GM12878 (cell line): ENCODE measurements at regions not wholly inside any gene's neighbourhood (a gene's known extent, or its start where the extent isn't known, plus 50 kb on each side); places are given as distances from the start of the nearest gene placed in this dataset.

Experiments
- ATAC-seq: fragments of 200-7000 bp; cut with Tn5 transposase; 3 replicates; pipeline ENCODE4 v1.9.1; 2020; ENCODE audit warnings: mild to moderate bottlenecking, moderate library complexity
- BruUV-seq: library from RNA; stranded (reverse); fragments of 400-500 nt; replicated peaks from 2 replicates; lab custom pipeline; 2021; lab: Mats Ljungman, UMichigan
- CTCF ChIA-PET: fragments of 300-600 bp; sonication (Branson Sonifier 250); formaldehyde crosslinking; extraction: SDS; loops from one replicate; lab custom pipeline; 2021; ENCODE audit warnings: inconsistent platforms; lab: Yijun Ruan, JAX
- POLR2A ChIA-PET: fragments of 350-600 bp; formaldehyde crosslinking; extraction: SDS; loops from one replicate; lab custom pipeline; 2021; ENCODE audit warnings: inconsistent platforms; lab: Charles Lee
- RAD21 ChIA-PET: fragments of 300-600 bp; sonication (Branson Sonifier 250); formaldehyde crosslinking; loops from one replicate; lab custom pipeline; 2023; ENCODE audit warnings: antibody characterized with exemption; ENCODE audit not compliant: unreplicated experiment; lab: Charles Lee
- SMC1A ChIA-PET: fragments of 300-600 bp; sonication (Branson Sonifier 250); formaldehyde crosslinking; loops from one replicate; lab custom pipeline; 2023; ENCODE audit not compliant: unreplicated experiment, uncharacterized antibody; lab: Charles Lee
- DNase-seq: peaks from one replicate; pipeline ENCODE4 v3.0.0-alpha.2; 2011; ENCODE audit warnings: low read depth, low spot score
- FAIRE-seq: peaks from 3 replicates; lab custom pipeline; 2011; peaks lifted over from hg19 to GRCh38; lab: Jason Lieb, UNC
- H2AFZ ChIP-seq: 2 replicates; pipeline ENCODE4 v1.6.0; 2011; ENCODE audit warnings: low read depth, low read length, control low read depth; ENCODE audit not compliant: control insufficient read depth
- H3K27ac ChIP-seq: 2 replicates; pipeline ENCODE4 v1.5.1; 2011; ENCODE audit warnings: control low read depth; ENCODE audit not compliant: control insufficient read depth, insufficient read depth
- H3K27me3 ChIP-seq, 2 experiments: replicated peaks in 1 of 2; 2 replicates each; pipeline versions ENCODE4 v1.6.0 to v1.6.1; 2011; ENCODE audit warnings: low read length in 1 of 2; ENCODE audit not compliant: control insufficient read depth in 2 of 2, insufficient read depth in 2 of 2
- H3K36me3 ChIP-seq, 2 experiments: 2 replicates each; pipeline ENCODE4 v1.5.1; 2011; ENCODE audit warnings: low read length in 1 of 2; ENCODE audit not compliant: control insufficient read depth in 2 of 2, insufficient read depth in 2 of 2
- H3K4me1 ChIP-seq: 2 replicates; pipeline ENCODE4 v1.6.1; 2011; ENCODE audit warnings: mild to moderate bottlenecking, low read length, moderate library complexity, mixed read lengths; ENCODE audit not compliant: control insufficient read depth, insufficient read depth
- H3K4me2 ChIP-seq: 2 replicates; pipeline ENCODE4 v1.6.0; 2011; ENCODE audit warnings: control low read depth; ENCODE audit not compliant: control insufficient read depth, insufficient read depth
- H3K4me3 ChIP-seq: fragments of 200-600 bp; sonication (generic); 2 replicates; pipeline ENCODE4 v1.5.1; 2016
- H3K79me2 ChIP-seq: 2 replicates; pipeline ENCODE4 v1.6.0; 2011; ENCODE audit warnings: low read length; ENCODE audit not compliant: control insufficient read depth, insufficient read depth
- H3K9ac ChIP-seq: 2 replicates; pipeline ENCODE4 v1.8.0; 2011; ENCODE audit warnings: low read length, control low read depth, mixed read lengths; ENCODE audit not compliant: control insufficient read depth, insufficient read depth
- H3K9me3 ChIP-seq: replicated peaks from 3 replicates; pipeline ENCODE4 v1.5.1; 2011; ENCODE audit warnings: mild to moderate bottlenecking, low read length; ENCODE audit not compliant: control insufficient read depth, insufficient read depth
- H4K20me1 ChIP-seq: 2 replicates; pipeline ENCODE4 v1.6.0; 2011; ENCODE audit not compliant: control insufficient read depth, insufficient read depth
- BRCA1 ChIP-seq: IDR thresholded peaks from 2 replicates; pipeline ENCODE4 v1.6.1; 2011; ENCODE audit warnings: low read depth, low read length, improper control_type of control experiment
- CHD2 ChIP-seq: IDR thresholded peaks from 2 replicates; pipeline ENCODE4 v1.6.1; 2011; ENCODE audit warnings: low read depth, low read length, improper control_type of control experiment, borderline replicate concordance
- HDGF ChIP-seq: fragments of 450-650 bp; IDR thresholded peaks from 2 replicates; pipeline ENCODE4 v1.6.1; 2016; ENCODE audit warnings: antibody characterized with exemption
- KLF5 ChIP-seq: fragments of 450-650 bp; IDR thresholded peaks from 2 replicates; pipeline ENCODE4 v1.6.1; 2014; ENCODE audit warnings: mild to moderate bottlenecking; ENCODE audit not compliant: partially characterized antibody
- MEF2A ChIP-seq: IDR thresholded peaks from 2 replicates; pipeline ENCODE4 v1.6.1; 2011; ENCODE audit warnings: low read depth, mild to moderate bottlenecking, low read length, moderate library complexity; ENCODE audit not compliant: insufficient read depth
- MYB ChIP-seq: fragments of 150-350 bp; IDR thresholded peaks from 2 replicates; pipeline ENCODE4 v1.6.1; 2014; ENCODE audit warnings: mild to moderate bottlenecking, low read depth, low read length, borderline replicate concordance
- NR2F1 ChIP-seq: fragments of 450-650 bp; conservative IDR thresholded peaks from 2 replicates; pipeline ENCODE4 v1.6.1; 2017; ENCODE audit warnings: mild to moderate bottlenecking
- SPI1 ChIP-seq: IDR thresholded peaks from 2 replicates; pipeline ENCODE4 v1.6.1; 2011; ENCODE audit warnings: low read depth, mild to moderate bottlenecking, low read length, moderate library complexity, borderline replicate concordance; ENCODE audit not compliant: insufficient read depth
- TBL1XR1 ChIP-seq: IDR thresholded peaks from 2 replicates; pipeline ENCODE4 v1.6.1; 2012; ENCODE audit warnings: low read depth, low read length, improper control_type of control experiment
- YBX1 ChIP-seq: fragments of 450-650 bp; IDR thresholded peaks from 2 replicates; pipeline ENCODE4 v1.6.1; 2016; ENCODE audit warnings: antibody characterized with exemption
- in situ Hi-C: fragments of 300-500 bp; cut with MboI; formaldehyde crosslinking; loops from 9 replicates; pipeline ENCODE4 v1.14.3; 2018; ENCODE audit warnings: mixed read lengths
- intact Hi-C: fragments of 100-400 bp; cut with micrococcal nuclease; formaldehyde crosslinking; loops from one replicate; pipeline ENCODE4 v1.14.2; 2022; ENCODE audit not compliant: unreplicated experiment
- TF ChIP-seq, protein P1 (sequence below), 3 experiments: IDR thresholded peaks in 2 of 3; conservative IDR thresholded peaks in 1 of 3; 2 replicates each; pipeline ENCODE4 v1.5.1; 2011; ENCODE audit warnings: low read depth in 3 of 3, low read length in 3 of 3, mild to moderate bottlenecking in 3 of 3, control low read depth in 2 of 3, moderate library complexity in 2 of 3, inconsistent platforms in 1 of 3, mixed read lengths in 1 of 3; ENCODE audit not compliant: control insufficient read depth in 2 of 3, insufficient read depth in 1 of 3; ENCODE audit errors: extremely low read depth in 1 of 3
- TF ChIP-seq, protein P2 (sequence below): fragments of 450-650 bp; IDR thresholded peaks from 2 replicates; pipeline ENCODE4 v1.6.1; 2016; ENCODE audit warnings: mild to moderate bottlenecking, moderate library complexity, borderline replicate concordance

DNA sequence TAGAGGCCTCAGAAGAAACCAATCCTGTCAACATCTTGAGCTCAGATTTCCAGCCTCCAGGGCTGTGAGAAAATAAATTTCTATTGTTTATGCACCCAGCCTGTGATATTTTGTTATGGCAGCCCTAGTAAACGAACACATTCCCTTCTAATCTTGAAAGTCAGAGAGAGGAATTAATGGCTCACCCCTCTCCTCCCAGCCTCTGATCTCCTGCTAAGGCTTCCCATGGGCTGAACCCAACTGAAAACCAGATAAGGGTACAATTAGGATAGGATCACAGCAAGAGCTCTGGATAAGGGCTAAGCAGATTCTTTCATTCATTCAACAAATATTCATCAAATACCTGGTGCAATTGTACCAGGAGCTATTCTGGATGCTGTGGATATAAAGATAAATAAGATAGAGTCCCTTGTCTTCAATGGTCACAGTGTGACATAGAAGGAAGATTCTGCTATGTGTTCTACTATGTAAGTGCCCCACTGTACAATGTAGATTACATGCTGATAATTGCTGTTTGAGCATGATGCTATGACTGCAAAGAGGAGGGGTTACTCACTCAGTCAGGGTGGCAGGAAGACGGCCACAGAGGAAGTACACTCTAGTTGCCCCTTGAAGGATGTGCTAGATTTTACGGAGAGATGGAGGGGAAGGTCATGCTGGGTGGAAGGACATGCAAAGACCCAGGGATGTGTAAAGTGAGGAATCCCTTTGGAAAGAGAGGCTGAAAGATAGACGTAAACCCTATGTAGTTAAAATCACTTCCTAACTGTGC lies 203.3 kb upstream of the JUN start (continued):
- no peak for TF ChIP-seq SPI1
- TF ChIP-seq BRCA1, result no peak
- TF ChIP-seq, protein P1, sequence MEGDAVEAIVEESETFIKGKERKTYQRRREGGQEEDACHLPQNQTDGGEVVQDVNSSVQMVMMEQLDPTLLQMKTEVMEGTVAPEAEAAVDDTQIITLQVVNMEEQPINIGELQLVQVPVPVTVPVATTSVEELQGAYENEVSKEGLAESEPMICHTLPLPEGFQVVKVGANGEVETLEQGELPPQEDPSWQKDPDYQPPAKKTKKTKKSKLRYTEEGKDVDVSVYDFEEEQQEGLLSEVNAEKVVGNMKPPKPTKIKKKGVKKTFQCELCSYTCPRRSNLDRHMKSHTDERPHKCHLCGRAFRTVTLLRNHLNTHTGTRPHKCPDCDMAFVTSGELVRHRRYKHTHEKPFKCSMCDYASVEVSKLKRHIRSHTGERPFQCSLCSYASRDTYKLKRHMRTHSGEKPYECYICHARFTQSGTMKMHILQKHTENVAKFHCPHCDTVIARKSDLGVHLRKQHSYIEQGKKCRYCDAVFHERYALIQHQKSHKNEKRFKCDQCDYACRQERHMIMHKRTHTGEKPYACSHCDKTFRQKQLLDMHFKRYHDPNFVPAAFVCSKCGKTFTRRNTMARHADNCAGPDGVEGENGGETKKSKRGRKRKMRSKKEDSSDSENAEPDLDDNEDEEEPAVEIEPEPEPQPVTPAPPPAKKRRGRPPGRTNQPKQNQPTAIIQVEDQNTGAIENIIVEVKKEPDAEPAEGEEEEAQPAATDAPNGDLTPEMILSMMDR (IDR thresholded peaks at IDR 0.05 in 2 of 3, conservative IDR thresholded peaks at IDR 0.05 in 1 of 3; ENCODE audit: control insufficient read depth in 2 of 3, extremely low read depth in 1 of 3, insufficient read depth in 1 of 3, low read depth in 3 of 3, low read length in 3 of 3), result no peak
- TF ChIP-seq KLF5, result no peak
- no peak for TF ChIP-seq TBL1XR1
- TF ChIP-seq, all 136 proteins: peak for 0

DNA sequence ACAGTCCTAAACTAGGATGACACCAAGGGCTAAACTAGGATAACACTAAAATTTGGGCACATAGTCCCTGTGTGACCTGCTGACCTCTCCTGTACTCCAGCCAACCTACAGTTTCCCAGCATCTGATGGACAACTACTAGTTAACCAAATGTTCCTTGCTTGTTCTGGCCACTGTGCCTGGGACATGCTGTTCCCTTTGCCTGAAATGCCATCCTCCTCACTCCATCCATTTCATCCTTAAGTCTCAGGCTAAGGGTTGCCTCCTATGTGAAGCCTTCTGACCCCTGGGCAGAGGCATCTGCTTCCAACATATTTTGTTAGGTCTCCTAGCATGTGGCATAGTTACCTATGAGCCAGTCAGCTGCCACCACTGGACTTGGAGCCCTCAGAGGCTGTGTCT lies 204.9 kb upstream of the JUN start:
- SMC1A ChIA-PET, result no interaction called here
- Histone ChIP-seq H4K20me1 (no peaks in the 10 kb centered on the region), H3K9me3 (no peaks in the 10 kb centered on the region), H3K4me2 (no peak overlapping the region), H3K79me2 (no peaks in the 10 kb centered on the region), H2AFZ (no peak overlapping the region), H3K9ac (no peak overlapping the region), H3K36me3 (no peaks in the 10 kb centered on the region), H3K27ac (no peak overlapping the region), H3K4me1 (peaks cover 4% of the 10 kb centered on the region), H3K4me3 (no peak overlapping the region), H3K27me3 (no peaks in the 10 kb centered on the region)
- RAD21 ChIA-PET, result no interaction called here
- in situ Hi-C loops, result no loop called here
- ATAC-seq (no peak), DNase-seq (no peak), FAIRE-seq (no peak)
- no TSS peak for BruUV-seq
- CTCF ChIA-PET, result no interaction called here
- POLR2A ChIA-PET, result no interaction called here
- intact Hi-C loops, result no loop called here
- TF ChIP-seq BRCA1 (no peak), NR2F1 (no peak), MEF2A (no peak), MYB (no peak), HDGF (no peak), CHD2 (no peak), YBX1 (no peak)
- TF ChIP-seq, protein P2, sequence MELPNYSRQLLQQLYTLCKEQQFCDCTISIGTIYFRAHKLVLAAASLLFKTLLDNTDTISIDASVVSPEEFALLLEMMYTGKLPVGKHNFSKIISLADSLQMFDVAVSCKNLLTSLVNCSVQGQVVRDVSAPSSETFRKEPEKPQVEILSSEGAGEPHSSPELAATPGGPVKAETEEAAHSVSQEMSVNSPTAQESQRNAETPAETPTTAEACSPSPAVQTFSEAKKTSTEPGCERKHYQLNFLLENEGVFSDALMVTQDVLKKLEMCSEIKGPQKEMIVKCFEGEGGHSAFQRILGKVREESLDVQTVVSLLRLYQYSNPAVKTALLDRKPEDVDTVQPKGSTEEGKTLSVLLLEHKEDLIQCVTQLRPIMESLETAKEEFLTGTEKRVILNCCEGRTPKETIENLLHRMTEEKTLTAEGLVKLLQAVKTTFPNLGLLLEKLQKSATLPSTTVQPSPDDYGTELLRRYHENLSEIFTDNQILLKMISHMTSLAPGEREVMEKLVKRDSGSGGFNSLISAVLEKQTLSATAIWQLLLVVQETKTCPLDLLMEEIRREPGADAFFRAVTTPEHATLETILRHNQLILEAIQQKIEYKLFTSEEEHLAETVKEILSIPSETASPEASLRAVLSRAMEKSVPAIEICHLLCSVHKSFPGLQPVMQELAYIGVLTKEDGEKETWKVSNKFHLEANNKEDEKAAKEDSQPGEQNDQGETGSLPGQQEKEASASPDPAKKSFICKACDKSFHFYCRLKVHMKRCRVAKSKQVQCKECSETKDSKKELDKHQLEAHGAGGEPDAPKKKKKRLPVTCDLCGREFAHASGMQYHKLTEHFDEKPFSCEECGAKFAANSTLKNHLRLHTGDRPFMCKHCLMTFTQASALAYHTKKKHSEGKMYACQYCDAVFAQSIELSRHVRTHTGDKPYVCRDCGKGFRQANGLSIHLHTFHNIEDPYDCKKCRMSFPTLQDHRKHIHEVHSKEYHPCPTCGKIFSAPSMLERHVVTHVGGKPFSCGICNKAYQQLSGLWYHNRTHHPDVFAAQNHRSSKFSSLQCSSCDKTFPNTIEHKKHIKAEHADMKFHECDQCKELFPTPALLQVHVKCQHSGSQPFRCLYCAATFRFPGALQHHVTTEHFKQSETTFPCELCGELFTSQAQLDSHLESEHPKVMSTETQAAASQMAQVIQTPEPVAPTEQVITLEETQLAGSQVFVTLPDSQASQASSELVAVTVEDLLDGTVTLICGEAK, result no peak
